Spinal cord (tissue), 9 donors: ENCODE measurements at regions not wholly inside any gene's neighbourhood (a gene's known extent, or its start where the extent isn't known, plus 50 kb on each side); places are given as distances from the start of the nearest gene placed in this dataset.

Source experiments
- DNase-seq, 6 donors: peaks; one replicate each; pipeline versions ENCODE4 v3.0.0 to v3.0.0-alpha.2; 2013 to 2015; ENCODE audit warnings: low spot score in 6 of 6, low read depth in 4 of 6
- H3K27ac ChIP-seq: one replicate; pipeline ENCODE4 v1.5.1; 2013; ENCODE audit warnings: low read depth, low read length, control low read depth
- H3K27me3 ChIP-seq: one replicate; pipeline ENCODE4 v1.6.1; 2013; ENCODE audit warnings: low read length; ENCODE audit not compliant: control insufficient read depth, insufficient read depth
- H3K36me3 ChIP-seq: one replicate; pipeline ENCODE4 v1.6.1; 2013; ENCODE audit warnings: low read length; ENCODE audit not compliant: control insufficient read depth, insufficient read depth
- H3K4me1 ChIP-seq: one replicate; pipeline ENCODE4 v1.6.1; 2013; ENCODE audit warnings: low read length; ENCODE audit not compliant: control insufficient read depth, insufficient read depth
- H3K4me3 ChIP-seq: one replicate; pipeline ENCODE4 v1.5.1; 2013; ENCODE audit warnings: low read depth, low read length, control low read depth
- H3K9me3 ChIP-seq: one replicate; pipeline ENCODE4 v1.6.1; 2013; ENCODE audit warnings: low read length; ENCODE audit not compliant: control insufficient read depth, insufficient read depth
- WGBS: methylation state at CpG from one replicate; pipeline ENCODE4 v1.1.5; 2013; ENCODE audit warnings: missing lambda C conversion rate; ENCODE audit not compliant: insufficient coverage; 5-methylcytosine and 5-hydroxymethylcytosine counted together
- donor health status: healthy.

DNA sequence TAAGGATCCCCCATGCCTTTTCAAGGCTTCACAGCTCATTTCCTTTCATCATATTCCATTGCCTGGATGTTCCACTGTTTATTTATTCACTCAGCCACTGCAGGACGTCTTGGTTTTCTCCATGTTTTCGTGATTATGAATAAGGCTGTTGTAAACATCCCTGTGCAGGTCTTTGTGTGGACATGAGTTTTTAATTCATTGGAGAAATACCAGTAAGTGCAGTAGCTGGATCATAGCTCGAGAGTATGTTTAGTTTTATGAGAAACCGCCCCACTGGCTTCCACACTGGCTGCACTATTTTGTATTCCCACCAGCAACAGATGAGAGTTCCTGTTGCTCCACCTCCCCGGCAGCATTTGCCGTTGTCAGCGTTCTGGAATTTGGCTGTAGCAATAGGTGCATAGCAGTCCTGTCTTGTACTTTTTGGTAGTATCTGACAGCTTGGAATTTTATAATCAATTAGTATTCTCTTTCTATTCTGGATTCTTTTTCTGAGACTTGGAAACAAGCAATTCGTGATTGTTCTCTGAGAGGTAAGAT, 269.9 kb upstream of the PITRM1 start:
- Histone ChIP-seq H3K27ac (no peak overlapping the region), H3K4me3 (no peak overlapping the region), H3K4me1 (no peaks in the 10 kb centered on the region), H3K36me3 (no peaks in the 10 kb centered on the region), H3K9me3 (peaks cover 5% of the 10 kb centered on the region), H3K27me3 (no peaks in the 10 kb centered on the region)
- no peak for DNase-seq
- WGBS: 92% methylated on average over 4 of the region's 8 CpGs

- Histone ChIP-seq H3K4me1 (peaks cover 8% of the 10 kb centered on the region), H3K36me3 (no peaks in the 10 kb centered on the region), H3K9me3 (peaks cover 5% of the 10 kb centered on the region), H3K27ac (no peak overlapping the region), H3K27me3 (no peaks in the 10 kb centered on the region), H3K4me3 (no peak overlapping the region)
- no peak for DNase-seq
Measured at GRCh38 chr10:3439183-3439582, 266.6 kb upstream of the PITRM1 start.

GRCh38 chr10:3438606-3439005, 266.0 kb upstream of the PITRM1 start:
- Histone ChIP-seq H3K36me3 (no peaks in the 10 kb centered on the region), H3K27ac (no peak overlapping the region), H3K27me3 (no peaks in the 10 kb centered on the region), H3K4me3 (no peak overlapping the region), H3K4me1 (peaks cover 11% of the 10 kb centered on the region), H3K9me3 (peaks cover 5% of the 10 kb centered on the region)
- 94% methylated on average over 2 of the region's 4 CpGs for WGBS
- DNase-seq: no peak

DNA sequence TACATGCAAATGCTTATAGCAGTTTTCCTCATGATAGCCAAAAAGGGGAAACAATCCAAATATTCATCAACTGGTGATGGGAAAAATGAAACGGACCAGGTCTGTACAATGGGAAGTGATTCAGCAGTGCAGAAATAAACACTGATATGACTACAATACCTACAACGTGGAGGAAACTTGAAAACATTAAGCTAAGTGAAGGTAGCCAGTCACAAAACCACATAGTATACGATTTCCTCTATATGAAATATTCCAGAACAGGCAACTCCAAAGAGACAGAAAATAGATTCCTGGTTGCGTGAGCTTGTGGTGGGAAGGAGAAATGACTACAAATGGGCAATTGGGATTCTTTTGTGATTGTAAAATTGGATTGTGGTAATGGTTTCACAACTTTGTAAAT, 263.1 kb upstream of the PITRM1 start:
- H3K9me3 ChIP-seq: no peaks in the 10 kb centered on the region
- H3K4me3 ChIP-seq: no peak overlapping the region
- H3K27ac ChIP-seq: no peak overlapping the region
- H3K27me3 ChIP-seq: no peaks in the 10 kb centered on the region
- no peak for DNase-seq
- H3K36me3 ChIP-seq: no peaks in the 10 kb centered on the region
- no CpG with 5 or more reads among the region's 4 CpGs for WGBS
- H3K4me1 ChIP-seq: peaks cover 21% of the 10 kb centered on the region

GRCh38 chr10:3433988-3434387, 261.4 kb upstream of the PITRM1 start:
- H3K9me3 ChIP-seq: no peaks in the 10 kb centered on the region
- H3K27ac ChIP-seq: no peak overlapping the region
- DNase-seq: peak in 1 of 6 donors; percentile 47
- peaks cover 27% of the 10 kb centered on the region for H3K4me1 ChIP-seq
- no peak overlapping the region for H3K4me3 ChIP-seq
- WGBS: 68% methylated on average over 6 of the region's 6 CpGs
- no peaks in the 10 kb centered on the region for H3K36me3 ChIP-seq
- no peaks in the 10 kb centered on the region for H3K27me3 ChIP-seq

DNA sequence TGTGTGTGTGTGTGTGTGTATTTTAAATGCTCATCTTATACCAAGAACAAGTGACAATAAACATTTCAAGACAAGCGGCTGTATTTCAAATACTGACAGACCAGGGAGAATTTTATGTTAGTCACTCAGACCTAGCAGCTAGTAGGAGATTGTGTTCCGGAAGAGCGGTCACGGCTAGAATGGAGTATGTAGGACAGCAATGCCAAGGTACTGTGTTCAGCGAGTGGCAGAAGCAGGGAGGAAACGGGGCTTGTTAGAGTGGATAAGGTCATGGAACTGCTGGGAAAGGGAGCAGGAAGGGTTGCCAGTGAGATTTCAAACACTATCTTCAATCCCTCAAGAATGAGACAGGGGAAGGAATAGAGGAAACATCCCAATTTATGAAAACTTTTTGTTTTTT, 260.5 kb upstream of the PITRM1 start:
- Histone ChIP-seq H3K27ac (peak overlapping the region; percentile 55), H3K27me3 (no peaks in the 10 kb centered on the region), H3K4me3 (no peak overlapping the region), H3K9me3 (no peaks in the 10 kb centered on the region), H3K4me1 (peaks cover 31% of the 10 kb centered on the region), H3K36me3 (no peaks in the 10 kb centered on the region)
- WGBS: 89% methylated on average over 5 of the region's 6 CpGs
- DNase-seq: peak in 1 of 6 donors; percentile 31

DNA sequence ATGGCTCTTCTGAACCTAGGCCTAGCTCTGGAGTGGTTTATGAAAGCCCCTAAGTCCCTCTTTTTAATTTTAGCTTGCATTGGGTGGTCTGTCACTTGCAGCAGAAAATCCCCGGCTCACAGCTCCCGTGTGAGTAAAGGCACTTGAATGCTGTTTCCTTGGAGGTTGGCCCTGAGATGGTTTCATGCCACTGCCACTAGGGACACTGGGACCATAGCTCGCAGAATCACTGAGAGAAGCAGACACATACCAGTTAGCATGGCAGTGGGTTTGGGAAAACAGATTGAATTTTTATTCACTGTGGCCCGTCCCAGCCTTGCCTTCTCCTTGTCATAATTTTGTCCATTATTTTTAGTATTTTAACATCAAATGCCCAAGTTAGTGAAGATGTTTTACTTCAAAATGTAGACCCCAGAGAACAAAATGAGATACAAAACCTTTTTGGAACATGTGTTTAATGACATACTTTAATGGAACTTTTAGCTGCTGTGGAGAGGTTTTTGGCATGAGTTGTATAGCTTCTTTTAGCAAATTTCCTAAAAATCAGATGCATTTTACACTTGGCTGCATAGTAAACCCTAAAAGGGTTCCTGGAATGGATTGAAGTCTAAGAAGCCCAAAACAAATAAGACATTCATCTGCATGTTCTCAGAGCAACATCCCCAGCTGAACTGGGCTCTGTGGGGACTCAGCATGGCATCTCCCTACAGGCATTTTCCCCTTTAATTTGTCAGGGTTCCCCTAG, 259.7 kb upstream of the PITRM1 start:
- 47% methylated on average over 2 of the region's 4 CpGs for WGBS
- Histone ChIP-seq H3K36me3 (no peaks in the 10 kb centered on the region), H3K27ac (peak overlapping the region; percentile 58), H3K4me3 (no peak overlapping the region), H3K9me3 (no peaks in the 10 kb centered on the region), H3K4me1 (peaks cover 33% of the 10 kb centered on the region), H3K27me3 (no peaks in the 10 kb centered on the region)
- peak in 2 of 6 donors; percentile 63 to 83 for DNase-seq

DNA sequence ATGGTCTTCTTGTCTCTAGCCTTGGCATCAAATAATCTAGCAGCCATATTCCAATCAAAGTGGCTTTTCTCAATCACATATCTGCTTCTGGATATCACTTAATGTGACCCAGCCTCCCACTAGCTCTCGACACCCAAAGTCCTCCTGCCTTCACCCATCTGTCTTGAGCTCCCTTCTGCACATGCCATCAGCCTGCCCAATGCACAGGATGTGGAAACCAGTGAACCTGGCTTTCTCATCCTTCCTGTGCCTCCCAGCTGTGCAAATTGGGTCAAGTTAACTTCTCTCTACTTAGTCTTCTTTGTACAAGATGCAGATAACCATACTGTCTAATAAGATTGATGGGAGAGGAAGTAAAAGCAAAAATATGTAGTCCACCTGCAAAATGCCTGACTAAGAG, 257.9 kb upstream of the PITRM1 start:
- Histone ChIP-seq H3K27me3 (no peaks in the 10 kb centered on the region), H3K9me3 (no peaks in the 10 kb centered on the region), H3K4me1 (peaks cover 27% of the 10 kb centered on the region), H3K27ac (no peak overlapping the region), H3K4me3 (no peak overlapping the region), H3K36me3 (no peaks in the 10 kb centered on the region)
- no peak for DNase-seq
- 100% methylated on average over 1 of the region's 1 CpG for WGBS

DNA sequence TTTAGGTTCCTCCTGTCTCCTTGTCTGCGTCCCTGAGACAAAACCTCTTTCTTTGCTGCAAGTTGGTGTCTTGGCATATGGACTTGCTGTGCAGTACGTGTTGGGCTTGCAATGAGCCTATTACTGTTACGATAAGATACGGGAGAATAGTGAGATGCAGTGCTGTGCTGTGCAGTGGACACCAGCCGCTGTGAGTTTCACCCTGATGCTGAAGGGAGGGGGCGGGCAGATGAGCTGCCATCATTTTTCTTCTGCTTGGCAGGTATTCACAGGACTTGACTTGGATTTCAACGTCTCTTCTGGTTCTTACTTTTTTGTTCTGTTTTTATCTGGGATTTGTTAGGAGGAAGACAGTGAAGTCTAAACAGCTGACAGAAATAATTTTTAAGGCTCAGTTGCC, 257.1 kb upstream of the PITRM1 start:
- Histone ChIP-seq H3K9me3 (no peaks in the 10 kb centered on the region), H3K36me3 (no peaks in the 10 kb centered on the region), H3K4me3 (no peak overlapping the region), H3K27me3 (no peaks in the 10 kb centered on the region), H3K4me1 (peaks cover 27% of the 10 kb centered on the region), H3K27ac (no peak overlapping the region)
- peak in 1 of 6 donors; percentile 45 for DNase-seq
- 40% methylated on average over 7 of the region's 7 CpGs for WGBS

- Histone ChIP-seq H3K4me1 (peaks cover 34% of the 10 kb centered on the region), H3K27ac (no peak overlapping the region), H3K27me3 (no peaks in the 10 kb centered on the region), H3K4me3 (no peak overlapping the region), H3K36me3 (no peaks in the 10 kb centered on the region), H3K9me3 (no peaks in the 10 kb centered on the region)
- WGBS: no CpG with 5 or more reads among the region's 3 CpGs
- no peak for DNase-seq
Measured at GRCh38 chr10:3428826-3429225, 256.2 kb upstream of the PITRM1 start.
